Mesothelial cell of epicardium (in vitro differentiated cells): ENCODE measurements at regions not wholly inside any gene's neighbourhood (a gene's known extent, or its start where the extent isn't known, plus 50 kb on each side); places are given as distances from the start of the nearest gene placed in this dataset.
"Not testable (repeated sequence)": the region's sequence is repeated elsewhere in the genome, so short reads cannot be mapped to it uniquely, and the experiment has no call there.

Experiments used
- DNase-seq, 2 experiments: peaks; one replicate each; pipeline ENCODE4 v3.0.0; 2021; ENCODE audit warnings: low spot score in 2 of 2; ENCODE audit not compliant: unreplicated experiment in 2 of 2
- H3K27ac Mint-ChIP-seq: 2 replicates; pipeline ENCODE4 v1.8.0; 2021; ENCODE audit warnings: mixed read lengths
- H3K27me3 Mint-ChIP-seq: 2 replicates; pipeline ENCODE4 v1.8.0; 2021; ENCODE audit warnings: low read depth, mixed read lengths
- H3K36me3 Mint-ChIP-seq: 2 replicates; pipeline ENCODE4 v1.8.0; 2021; ENCODE audit warnings: mixed read lengths
- H3K4me1 Mint-ChIP-seq: 2 replicates; pipeline ENCODE4 v1.8.0; 2021; ENCODE audit warnings: mixed read lengths
- H3K4me3 Mint-ChIP-seq: 2 replicates; pipeline ENCODE4 v1.8.0; 2021; ENCODE audit warnings: mild to moderate bottlenecking, moderate library complexity, mixed read lengths
- H3K9me3 Mint-ChIP-seq: 2 replicates; pipeline ENCODE4 v1.8.0; 2021; ENCODE audit warnings: mixed read lengths
- TF ChIP-seq, protein P1 (sequence below): fragments of 200-600 bp; sonication (generic); IDR thresholded peaks from one replicate; pipeline ENCODE4 v1.5.0; 2021; ENCODE audit warnings: antibody characterized with exemption; ENCODE audit not compliant: unreplicated experiment

DNA sequence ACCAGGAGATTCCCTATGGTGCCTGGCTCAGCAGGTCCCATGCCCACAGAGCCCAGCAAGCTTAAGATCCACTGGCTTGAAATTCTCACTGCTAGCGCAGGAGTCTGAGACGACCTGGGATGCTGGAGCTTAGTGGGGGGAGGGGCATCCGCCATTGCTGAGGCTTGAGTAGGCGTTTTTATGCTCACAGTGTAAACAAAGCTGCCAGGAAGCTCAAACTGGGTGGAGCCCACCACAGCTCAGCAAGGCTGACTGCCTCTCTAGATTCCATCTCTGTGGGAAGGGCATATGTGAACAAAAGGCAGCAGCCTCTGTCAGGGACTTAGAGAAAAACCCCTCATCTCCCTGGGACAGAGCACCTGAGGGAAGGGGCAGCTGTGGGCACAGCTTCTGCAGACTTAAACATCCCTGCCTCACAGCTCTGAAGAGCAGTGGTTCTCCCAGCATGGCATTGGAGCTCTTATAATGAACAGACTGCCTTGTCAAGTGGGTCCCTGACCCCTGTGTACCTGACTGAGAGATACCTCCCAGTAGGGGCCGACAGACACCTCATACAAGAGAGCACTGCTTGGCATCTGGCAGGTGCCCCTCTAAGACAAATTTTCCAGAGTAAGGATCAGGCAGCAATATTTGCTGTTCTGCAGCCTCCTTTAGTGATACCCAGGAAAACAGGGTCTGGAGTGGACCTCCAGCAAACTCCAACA is 231.5 kb upstream of the SETMAR start:
- DNase-seq: no peak
- Mint-ChIP-seq H3K4me3 (no peak overlapping the region), H3K9me3 (peaks cover 36% of the 10 kb centered on the region), H3K27ac (no peak overlapping the region), H3K36me3 (peaks cover 2% of the 10 kb centered on the region), H3K4me1 (peaks cover 20% of the 10 kb centered on the region), H3K27me3 (no peaks in the 10 kb centered on the region)
- TF ChIP-seq, protein P1, sequence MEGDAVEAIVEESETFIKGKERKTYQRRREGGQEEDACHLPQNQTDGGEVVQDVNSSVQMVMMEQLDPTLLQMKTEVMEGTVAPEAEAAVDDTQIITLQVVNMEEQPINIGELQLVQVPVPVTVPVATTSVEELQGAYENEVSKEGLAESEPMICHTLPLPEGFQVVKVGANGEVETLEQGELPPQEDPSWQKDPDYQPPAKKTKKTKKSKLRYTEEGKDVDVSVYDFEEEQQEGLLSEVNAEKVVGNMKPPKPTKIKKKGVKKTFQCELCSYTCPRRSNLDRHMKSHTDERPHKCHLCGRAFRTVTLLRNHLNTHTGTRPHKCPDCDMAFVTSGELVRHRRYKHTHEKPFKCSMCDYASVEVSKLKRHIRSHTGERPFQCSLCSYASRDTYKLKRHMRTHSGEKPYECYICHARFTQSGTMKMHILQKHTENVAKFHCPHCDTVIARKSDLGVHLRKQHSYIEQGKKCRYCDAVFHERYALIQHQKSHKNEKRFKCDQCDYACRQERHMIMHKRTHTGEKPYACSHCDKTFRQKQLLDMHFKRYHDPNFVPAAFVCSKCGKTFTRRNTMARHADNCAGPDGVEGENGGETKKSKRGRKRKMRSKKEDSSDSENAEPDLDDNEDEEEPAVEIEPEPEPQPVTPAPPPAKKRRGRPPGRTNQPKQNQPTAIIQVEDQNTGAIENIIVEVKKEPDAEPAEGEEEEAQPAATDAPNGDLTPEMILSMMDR: no peak

DNA sequence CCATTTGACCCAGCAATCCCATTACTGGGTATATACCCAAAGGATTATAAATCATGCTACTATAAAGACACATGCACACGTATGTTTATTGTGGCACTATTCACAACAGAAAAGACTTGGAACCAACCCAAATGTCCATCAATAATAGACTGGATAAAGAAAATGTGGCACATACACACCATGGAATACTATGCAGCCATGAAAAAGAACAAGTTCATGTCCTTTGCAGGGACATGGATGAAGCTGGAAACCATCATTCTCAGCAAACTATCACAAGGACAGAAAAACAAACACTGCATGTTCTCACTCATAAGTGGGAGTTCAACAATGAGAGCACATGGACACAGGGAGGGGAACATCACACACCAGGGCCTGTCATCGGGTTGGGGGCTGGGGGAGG is 225.9 kb upstream of the SETMAR start:
- H3K4me1 Mint-ChIP-seq: peaks cover 10% of the 10 kb centered on the region
- not testable (repeated sequence) for H3K36me3 Mint-ChIP-seq, H3K27ac Mint-ChIP-seq, H3K4me3 Mint-ChIP-seq, DNase-seq, H3K27me3 Mint-ChIP-seq
- peaks cover 33% of the 10 kb centered on the region for H3K9me3 Mint-ChIP-seq

DNA sequence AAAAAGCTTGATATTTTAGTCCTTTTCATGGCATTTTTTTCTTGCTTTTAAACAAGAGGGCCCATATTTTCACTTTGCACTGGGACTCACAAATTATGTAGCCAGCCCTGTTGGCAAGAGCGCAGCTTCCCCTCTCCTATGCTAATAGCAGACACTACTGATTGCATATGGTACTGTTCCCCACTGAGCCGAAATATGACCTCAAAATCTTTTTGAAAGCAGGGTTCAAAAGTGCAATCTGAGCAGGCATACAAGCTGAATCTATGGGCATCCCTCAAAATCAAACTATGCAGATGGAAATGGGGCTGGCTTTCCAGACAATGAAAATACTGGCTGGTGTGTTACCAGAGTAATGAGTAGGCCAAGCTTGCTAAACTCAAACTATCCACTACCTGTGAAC is 225.2 kb upstream of the SETMAR start:
- Mint-ChIP-seq H3K4me3 (no peak overlapping the region), H3K4me1 (peaks cover 10% of the 10 kb centered on the region), H3K27ac (no peak overlapping the region), H3K36me3 (no peaks in the 10 kb centered on the region), H3K27me3 (no peaks in the 10 kb centered on the region), H3K9me3 (peaks cover 26% of the 10 kb centered on the region)
- no peak for DNase-seq
- TF ChIP-seq, protein P1: no peak

DNA sequence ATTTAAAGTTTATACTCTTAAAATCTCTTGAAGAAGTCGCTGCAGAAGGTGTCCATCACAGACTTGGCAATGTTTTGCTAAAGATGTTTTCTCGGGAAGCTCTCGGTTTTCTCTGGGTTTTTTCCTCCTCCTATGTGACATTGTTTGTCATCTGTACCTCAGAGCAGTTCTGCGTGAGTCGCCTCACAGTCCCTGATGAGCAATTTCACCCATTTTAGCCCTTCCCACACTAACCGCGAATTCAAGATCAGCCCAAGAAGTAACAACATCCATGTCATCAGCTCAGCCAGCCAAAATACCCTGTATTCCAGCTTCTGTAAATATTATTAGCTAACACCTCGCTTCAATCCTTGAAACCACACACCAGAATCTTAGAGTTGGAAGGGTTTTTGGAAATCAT is 224.3 kb upstream of the SETMAR start:
- Mint-ChIP-seq H3K27me3 (no peaks in the 10 kb centered on the region), H3K4me3 (no peak overlapping the region), H3K27ac (no peak overlapping the region), H3K4me1 (peaks cover 10% of the 10 kb centered on the region), H3K36me3 (no peaks in the 10 kb centered on the region), H3K9me3 (peaks cover 18% of the 10 kb centered on the region)
- TF ChIP-seq, protein P1: no peak
- no peak for DNase-seq

DNA sequence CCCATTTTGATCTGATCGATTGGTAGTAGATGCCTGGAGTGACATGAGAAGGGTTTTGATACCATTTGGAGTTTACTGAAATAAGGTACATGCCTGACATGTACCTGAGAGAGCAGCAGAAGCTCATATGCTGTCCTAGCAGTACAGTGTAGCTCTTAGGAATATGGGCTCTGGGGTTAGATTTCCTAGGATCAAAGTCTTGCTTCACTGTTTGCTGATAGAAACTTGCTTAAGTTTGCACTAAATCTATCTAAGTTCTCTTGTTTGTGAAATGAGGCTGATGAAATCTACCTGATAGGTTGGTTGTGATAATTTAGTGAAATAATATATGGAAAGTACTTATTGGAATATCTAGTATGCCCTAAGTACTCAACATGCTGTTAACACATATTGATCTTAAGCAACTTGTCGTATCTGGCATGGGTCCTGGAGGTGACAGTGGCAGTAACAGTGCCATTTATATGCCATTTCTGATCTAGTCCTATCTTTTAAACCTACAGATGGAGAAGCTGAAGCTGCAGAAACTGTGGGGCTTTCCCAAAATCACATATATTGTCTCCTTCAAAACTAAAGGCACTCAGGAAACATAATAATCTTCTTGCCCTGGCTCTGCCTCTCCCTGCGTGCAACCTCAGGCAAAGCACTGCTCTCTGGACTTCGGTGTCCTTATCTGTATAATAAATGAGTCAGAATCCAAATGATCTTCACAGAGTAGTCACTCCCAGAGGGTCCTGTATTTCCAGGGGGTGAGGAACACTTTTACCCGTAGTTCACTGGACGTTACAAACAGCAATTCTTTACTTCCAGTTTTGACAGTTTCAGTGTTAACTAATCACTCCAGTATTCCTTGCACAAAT is 223.6 kb upstream of the SETMAR start:
- peaks cover 11% of the 10 kb centered on the region for H3K9me3 Mint-ChIP-seq
- no peak overlapping the region for H3K27ac Mint-ChIP-seq
- TF ChIP-seq, protein P1: no peak
- no peak for DNase-seq
- H3K27me3 Mint-ChIP-seq: no peaks in the 10 kb centered on the region
- peaks cover 10% of the 10 kb centered on the region for H3K4me1 Mint-ChIP-seq
- no peaks in the 10 kb centered on the region for H3K36me3 Mint-ChIP-seq
- H3K4me3 Mint-ChIP-seq: no peak overlapping the region
